Activated CD4-positive, alpha-beta T cell treated with anti-CD3 and anti-CD28 coated beads, Interleukin-2, amount 10 ng/mL, durations not matched to agents 24 days and 14 days (primary cell): ENCODE measurements at regions not wholly inside any gene's neighbourhood (a gene's known extent, or its start where the extent isn't known, plus 50 kb on each side); places are given as distances from the start of the nearest gene placed in this dataset.

ENCODE experiments used
- DNase-seq: peaks from one replicate; pipeline ENCODE4 v3.0.0; 2022
- H3K27ac Mint-ChIP-seq: one replicate; pipeline ENCODE4 v1.8.0; 2022; ENCODE audit warnings: mild to moderate bottlenecking, mixed read lengths
- H3K27me3 Mint-ChIP-seq: one replicate; pipeline ENCODE4 v1.8.0; 2022; ENCODE audit warnings: mixed read lengths
- H3K36me3 Mint-ChIP-seq: one replicate; pipeline ENCODE4 v1.8.0; 2022; ENCODE audit warnings: low read depth, mild to moderate bottlenecking, mixed read lengths
- H3K4me1 Mint-ChIP-seq: one replicate; pipeline ENCODE4 v1.8.0; 2021; ENCODE audit warnings: mixed read lengths
- H3K4me3 Mint-ChIP-seq: one replicate; pipeline ENCODE4 v1.8.0; 2022; ENCODE audit warnings: mild to moderate bottlenecking, moderate library complexity, mixed read lengths
- H3K9me3 Mint-ChIP-seq: one replicate; pipeline ENCODE4 v1.8.0; 2021; ENCODE audit warnings: mixed read lengths
- intact Hi-C: fragments of 100-400 bp; cut with micrococcal nuclease; formaldehyde crosslinking; loops from one replicate; pipeline ENCODE4 v1.15.1; 2023

- Mint-ChIP-seq H3K9me3 (no peaks in the 10 kb centered on the region), H3K4me1 (no peaks in the 10 kb centered on the region), H3K36me3 (no peaks in the 10 kb centered on the region), H3K27me3 (peaks cover 21% of the 10 kb centered on the region), H3K4me3 (no peak overlapping the region), H3K27ac (no peak overlapping the region)
- intact Hi-C loops, result no loop called here
- no peak for DNase-seq
These were observed 51.5 kb upstream of the ZBED5 start for GRCh38 chr11:10909141-10909883.

- intact Hi-C loops, result no loop called here
These were observed 50.5 kb upstream of the ZBED5 start for GRCh38 chr11:10908215-10908951.

More at GRCh38 chr11:10908215-10908951, 50.5 kb upstream of the ZBED5 start:
- Mint-ChIP-seq H3K4me1 (no peaks in the 10 kb centered on the region), H3K27ac (no peak overlapping the region), H3K36me3 (no peaks in the 10 kb centered on the region), H3K9me3 (no peaks in the 10 kb centered on the region), H3K27me3 (peaks cover 19% of the 10 kb centered on the region), H3K4me3 (no peak overlapping the region)
- DNase-seq, result no peak
